Thyroid gland (tissue), 4 donors: ENCODE measurements at regions not wholly inside any gene's neighbourhood (a gene's known extent, or its start where the extent isn't known, plus 50 kb on each side); places are given as distances from the start of the nearest gene placed in this dataset.

Experiments used
- CTCF ChIP-seq, 6 experiments: fragments of 200-600 bp in 3 of 6; fragments of 450-650 bp in 3 of 6; sonication (generic) in 3 of 6; IDR thresholded peaks; one replicate each; pipeline ENCODE4 v1.5.1; 2016 to 2019; ENCODE audit warnings: antibody characterized with exemption in 6 of 6, mild to moderate bottlenecking in 2 of 6, inconsistent platforms in 1 of 6, moderate library complexity in 1 of 6
- POLR2A ChIP-seq, 2 donors: fragments of 450-650 bp; IDR thresholded peaks; one replicate each; pipeline ENCODE4 v1.6.1; 2017; ENCODE audit warnings: antibody characterized with exemption in 2 of 2, mild to moderate bottlenecking in 2 of 2, moderate library complexity in 1 of 2

- TF ChIP-seq CTCF (IDR thresholded peaks at IDR 0.05) (no peak), POLR2A (IDR thresholded peaks at IDR 0.05) (no peak)
These were observed 62.0 kb downstream of the DACT1 start for GRCh38 chr14:58699681-58700205.
